H9 (cell line): ENCODE measurements at regions not wholly inside any gene's neighbourhood (a gene's known extent, or its start where the extent isn't known, plus 50 kb on each side); places are given as distances from the start of the nearest gene placed in this dataset.

Experiments used
- DNase-seq: peaks from one replicate; pipeline ENCODE4 v3.0.0-alpha.2; 2017
- H2AFZ ChIP-seq: one replicate; pipeline ENCODE4 v1.6.1; 2013; ENCODE audit warnings: mild to moderate bottlenecking, low read length, control low read depth, moderate library complexity
- H2AK5ac ChIP-seq: 2 replicates; pipeline ENCODE4 v1.6.1; 2013; ENCODE audit warnings: low read length, control low read depth, mixed read lengths; ENCODE audit not compliant: insufficient read length
- H2BK120ac ChIP-seq: one replicate; pipeline ENCODE4 v1.6.1; 2013; ENCODE audit warnings: low read depth, mild to moderate bottlenecking, low read length, control low read depth, inconsistent platforms; ENCODE audit not compliant: poor library complexity, severe bottlenecking
- H2BK12ac ChIP-seq: 2 replicates; pipeline ENCODE4 v1.6.1; 2013; ENCODE audit warnings: low read length, control low read depth, mixed read lengths, low read depth; ENCODE audit not compliant: insufficient read length
- H2BK15ac ChIP-seq: 2 replicates; pipeline ENCODE4 v1.6.1; 2013; ENCODE audit warnings: low read depth, low read length, control low read depth
- H2BK20ac ChIP-seq: one replicate; pipeline ENCODE4 v1.6.1; 2013; ENCODE audit warnings: low read depth, mild to moderate bottlenecking, low read length, control low read depth, inconsistent platforms; ENCODE audit not compliant: poor library complexity, severe bottlenecking
- H2BK5ac ChIP-seq: 2 replicates; pipeline ENCODE4 v1.6.1; 2013; ENCODE audit warnings: low read length, control low read depth, mixed read lengths; ENCODE audit not compliant: insufficient read length
- H3K14ac ChIP-seq: 2 replicates; pipeline ENCODE4 v1.6.1; 2013; ENCODE audit warnings: low read length, control low read depth; ENCODE audit not compliant: insufficient read depth
- H3K18ac ChIP-seq: 2 replicates; pipeline ENCODE4 v1.6.1; 2013; ENCODE audit warnings: low read depth, mild to moderate bottlenecking, mixed read lengths, low read length, control low read depth; ENCODE audit not compliant: insufficient read length
- H3K23ac ChIP-seq: 2 replicates; pipeline ENCODE4 v1.6.1; 2013; ENCODE audit warnings: low read length, control low read depth, mixed read lengths, low read depth; ENCODE audit not compliant: insufficient read length
- H3K23me2 ChIP-seq: 2 replicates; pipeline ENCODE4 v1.6.1; 2013; ENCODE audit warnings: low read depth, mild to moderate bottlenecking, mixed read lengths, low read length, control low read depth; ENCODE audit not compliant: insufficient read length, poor library complexity, severe bottlenecking
- H3K27ac ChIP-seq: 2 replicates; pipeline ENCODE4 v1.5.1; 2013; ENCODE audit warnings: low read length, control low read depth, mixed read lengths, low read depth; ENCODE audit not compliant: insufficient read length
- H3K27me3 ChIP-seq: 2 replicates; pipeline ENCODE4 v1.6.1; 2013; ENCODE audit warnings: low read length, control low read depth, inconsistent platforms; ENCODE audit not compliant: insufficient read depth
- H3K4ac ChIP-seq: 2 replicates; pipeline ENCODE4 v1.6.1; 2013; ENCODE audit warnings: low read depth, mild to moderate bottlenecking, control low read depth, inconsistent platforms, low read length, moderate library complexity
- H3K4me1 ChIP-seq: 2 replicates; pipeline ENCODE4 v1.6.1; 2013; ENCODE audit warnings: low read length, control low read depth, inconsistent platforms; ENCODE audit not compliant: insufficient read depth
- H3K4me2 ChIP-seq: 2 replicates; pipeline ENCODE4 v1.6.1; 2013; ENCODE audit warnings: low read length, control low read depth, mixed read lengths; ENCODE audit not compliant: insufficient read length, insufficient read depth
- H3K56ac ChIP-seq: 2 replicates; pipeline ENCODE4 v1.6.1; 2013; ENCODE audit warnings: low read depth, mild to moderate bottlenecking, mixed read lengths, low read length, control low read depth; ENCODE audit not compliant: insufficient read length
- H3K79me1 ChIP-seq: 2 replicates; pipeline ENCODE4 v1.6.1; 2013; ENCODE audit warnings: low read depth, mild to moderate bottlenecking, moderate library complexity, low read length, control low read depth, inconsistent platforms; ENCODE audit not compliant: insufficient read depth, poor library complexity, severe bottlenecking
- H3K79me2 ChIP-seq: 2 replicates; pipeline ENCODE4 v1.6.1; 2013; ENCODE audit warnings: low read length, control low read depth, inconsistent platforms; ENCODE audit not compliant: insufficient read depth
- H3K9ac ChIP-seq: 2 replicates; pipeline ENCODE4 v1.6.1; 2013; ENCODE audit warnings: low read length, control low read depth, mixed read lengths; ENCODE audit not compliant: insufficient read length; ENCODE audit errors: extremely low read depth
- H3K9me3 ChIP-seq: one replicate; pipeline ENCODE4 v1.6.1; 2013; ENCODE audit warnings: low read depth, low read length, inconsistent platforms; ENCODE audit not compliant: control insufficient read depth
- H3T11ph ChIP-seq: one replicate; pipeline ENCODE4 v1.6.1; 2013; ENCODE audit warnings: mild to moderate bottlenecking, low read length, control low read depth, inconsistent platforms
- H4K20me1 ChIP-seq: one replicate; pipeline ENCODE4 v1.6.1; 2013; ENCODE audit not compliant: control insufficient read depth, insufficient read length, insufficient read depth
- H4K5ac ChIP-seq: 2 replicates; pipeline ENCODE4 v1.6.1; 2013; ENCODE audit warnings: low read depth, mild to moderate bottlenecking, mixed read lengths, low read length, control low read depth; ENCODE audit not compliant: insufficient read length
- H4K8ac ChIP-seq: replicated peaks from 2 replicates; pipeline ENCODE4 v1.6.1; 2013; ENCODE audit warnings: low read length, control low read depth, mixed read lengths, low read depth; ENCODE audit not compliant: insufficient read length
- H4K91ac ChIP-seq: 2 replicates; pipeline ENCODE4 v1.6.1; 2013; ENCODE audit warnings: low read depth, mild to moderate bottlenecking, moderate library complexity, mixed read lengths, low read length, control low read depth; ENCODE audit not compliant: insufficient read length
- H3K27ac Mint-ChIP-seq, 3 experiments: 2 replicates in 2 of 3; 3 replicates in 1 of 3; pipeline ENCODE4 v1.8.0; 2020 to 2021; ENCODE audit warnings: mixed read lengths in 3 of 3, mild to moderate bottlenecking in 1 of 3, moderate library complexity in 1 of 3
- H3K27me3 Mint-ChIP-seq: 2 replicates; pipeline ENCODE4 v1.8.0; 2021; ENCODE audit warnings: low read depth, mild to moderate bottlenecking, moderate library complexity, mixed read lengths
- H3K36me3 Mint-ChIP-seq, 3 experiments: 2 replicates in 2 of 3; 3 replicates in 1 of 3; pipeline ENCODE4 v1.8.0; 2020 to 2021; ENCODE audit warnings: low read depth in 3 of 3, mixed read lengths in 3 of 3; ENCODE audit not compliant: insufficient read depth in 1 of 3
- H3K4me1 Mint-ChIP-seq, 2 experiments: 2 replicates each; pipeline ENCODE4 v1.8.0; 2020; ENCODE audit warnings: mixed read lengths in 2 of 2
- H3K4me3 Mint-ChIP-seq, 2 experiments: 2 replicates in 1 of 2; 3 replicates in 1 of 2; pipeline ENCODE4 v1.8.0; 2020 to 2021; ENCODE audit warnings: mild to moderate bottlenecking in 2 of 2, mixed read lengths in 2 of 2, moderate library complexity in 1 of 2
- H3K9me3 Mint-ChIP-seq, 2 experiments: 2 replicates in 1 of 2; 3 replicates in 1 of 2; pipeline ENCODE4 v1.8.0; 2020; ENCODE audit warnings: mild to moderate bottlenecking in 2 of 2, mixed read lengths in 2 of 2, moderate library complexity in 1 of 2
- CTCF ChIP-seq: fragments of 200-600 bp; sonication (generic); conservative IDR thresholded peaks from 3 replicates; pipeline ENCODE4 v1.8.0; 2021; ENCODE audit warnings: antibody characterized with exemption, mild to moderate bottlenecking
- WGBS: extraction: QIAGEN DNeasy Blood & Tissue Kit; methylation state at CpG from one replicate; pipeline ENCODE4 v1.1.7; 2013; ENCODE audit warnings: missing lambda C conversion rate, low lambda C conversion rate, mixed read lengths; ENCODE audit not compliant: insufficient read length; ENCODE audit errors: extremely low coverage; 5-methylcytosine and 5-hydroxymethylcytosine counted together

GRCh38 chr7:52565974-52566373 is 469.5 kb upstream of the POM121L12 start:
- H3K18ac ChIP-seq = no peak overlapping the region
- no peak overlapping the region for H2AFZ ChIP-seq
- no CpG with 5 or more reads among the region's 5 CpGs for WGBS
- DNase-seq = no peak
- H3K9ac ChIP-seq = no peak overlapping the region
- no peaks in the 10 kb centered on the region for H3K79me2 ChIP-seq
- no peaks in the 10 kb centered on the region for H3K9me3 ChIP-seq
- no peaks in the 10 kb centered on the region for H3K79me1 ChIP-seq
- H3K27me3 ChIP-seq = no peaks in the 10 kb centered on the region
- H2BK12ac ChIP-seq = no peak overlapping the region
- no peak overlapping the region for H2BK15ac ChIP-seq
- H3K4me3 Mint-ChIP-seq = no peak overlapping the region
- no peak for TF ChIP-seq CTCF
- no peak overlapping the region for H4K5ac ChIP-seq
- no peaks in the 10 kb centered on the region for H3K23me2 ChIP-seq
- H3K27ac ChIP-seq = no peak overlapping the region
- peaks cover 0 to 6% (median 0%) of the 10 kb centered on the region in 3 experiments; a peak in 1 of 7 replicates for H3K36me3 Mint-ChIP-seq
- no peak overlapping the region for H2BK120ac ChIP-seq
- H3K27me3 Mint-ChIP-seq = no peaks in the 10 kb centered on the region
- no peaks in the 10 kb centered on the region for H3K4me1 ChIP-seq
- H4K20me1 ChIP-seq = no peaks in the 10 kb centered on the region
- no peak overlapping the region for H2AK5ac ChIP-seq
- H3K27ac Mint-ChIP-seq = no peak overlapping the region
- H2BK5ac ChIP-seq = no peak overlapping the region
- H3K4me2 ChIP-seq = no peak overlapping the region
- H3T11ph ChIP-seq = no peak overlapping the region
- H4K91ac ChIP-seq = no peak overlapping the region
- H2BK20ac ChIP-seq = no peak overlapping the region
- H3K4ac ChIP-seq = no peak overlapping the region
- no peak overlapping the region for H3K23ac ChIP-seq
- H3K9me3 Mint-ChIP-seq = no peaks in the 10 kb centered on the region; a peak in 1 of 5 replicates
- H4K8ac ChIP-seq = no peak overlapping the region
- no peaks in the 10 kb centered on the region for H3K4me1 Mint-ChIP-seq
- no peak overlapping the region for H3K14ac ChIP-seq
- H3K56ac ChIP-seq = no peak overlapping the region
